DOHH2 (cell line): ENCODE measurements at regions not wholly inside any gene's neighbourhood (a gene's known extent, or its start where the extent isn't known, plus 50 kb on each side); places are given as distances from the start of the nearest gene placed in this dataset.

Experiments
- H3F3A ChIP-seq: fragments of 200-600 bp; sonication (generic), shearing (Covaris generic); 2 replicates; pipeline ENCODE4 v1.6.0; 2016; ENCODE audit warnings: antibody characterized with exemption, mild to moderate bottlenecking; ENCODE audit not compliant: control insufficient read depth, insufficient read depth
- H3K27ac ChIP-seq: fragments of 200-600 bp; sonication (generic); 2 replicates; pipeline ENCODE4 v1.5.1; 2014; ENCODE audit warnings: low read depth, mild to moderate bottlenecking, low read length, moderate library complexity
- H3K27me3 ChIP-seq: fragments of 200-600 bp; sonication (generic); 2 replicates; pipeline ENCODE4 v1.6.1; 2014; ENCODE audit warnings: mild to moderate bottlenecking, low read length, mixed read lengths; ENCODE audit not compliant: control insufficient read depth
- H3K36me3 ChIP-seq: fragments of 200-600 bp; sonication (generic); 2 replicates; pipeline ENCODE4 v1.6.1; 2014; ENCODE audit warnings: mild to moderate bottlenecking, low read length, moderate library complexity, mixed read lengths; ENCODE audit not compliant: control insufficient read depth
- H3K4me1 ChIP-seq: fragments of 200-600 bp; sonication (generic); 2 replicates; pipeline ENCODE4 v1.6.1; 2014; ENCODE audit warnings: mild to moderate bottlenecking, low read length, mixed read lengths; ENCODE audit not compliant: control insufficient read depth
- H3K4me2 ChIP-seq: fragments of 200-600 bp; sonication (generic); 2 replicates; pipeline ENCODE4 v1.6.0; 2014; ENCODE audit warnings: mild to moderate bottlenecking, low read length, moderate library complexity
- H3K4me3 ChIP-seq: fragments of 200-600 bp; sonication (generic); 2 replicates; pipeline ENCODE4 v1.5.1; 2014; ENCODE audit warnings: mild to moderate bottlenecking, low read length, mixed read lengths
- H3K79me2 ChIP-seq: fragments of 200-600 bp; sonication (generic); 2 replicates; pipeline ENCODE4 v1.6.1; 2014; ENCODE audit warnings: mild to moderate bottlenecking, low read length, mixed read lengths; ENCODE audit not compliant: control insufficient read depth
- H3K9me2 ChIP-seq: fragments of 200-600 bp; sonication (generic); replicated peaks from 2 replicates; pipeline ENCODE4 v1.6.1; 2014; ENCODE audit warnings: mild to moderate bottlenecking, low read length, mixed read lengths; ENCODE audit not compliant: control insufficient read depth
- H3K9me3 ChIP-seq: fragments of 200-600 bp; sonication (generic); 2 replicates; pipeline ENCODE4 v1.6.1; 2014; ENCODE audit warnings: antibody characterized with exemption, low read length, mixed read lengths; ENCODE audit not compliant: control insufficient read depth, insufficient read depth
- H4K20me1 ChIP-seq: fragments of 200-600 bp; sonication (generic); 2 replicates; pipeline ENCODE4 v1.6.0; 2014; ENCODE audit warnings: low read depth, mild to moderate bottlenecking, antibody characterized with exemption, low read length, moderate library complexity; ENCODE audit not compliant: control insufficient read depth, insufficient read depth
- EZH2phosphoT487 ChIP-seq: fragments of 200-600 bp; sonication (generic); IDR thresholded peaks from 2 replicates; pipeline ENCODE4 v1.6.1; 2017; ENCODE audit warnings: borderline replicate concordance, mild to moderate bottlenecking, antibody characterized with exemption, low read length, moderate library complexity, mixed read lengths
- TF ChIP-seq, protein P1 (sequence below): fragments of 200-600 bp; sonication (generic); IDR thresholded peaks from one replicate; pipeline ENCODE4 v1.5.1; 2014; ENCODE audit warnings: antibody characterized with exemption, mild to moderate bottlenecking, low read depth, low read length; ENCODE audit not compliant: poor library complexity, severe bottlenecking

DNA sequence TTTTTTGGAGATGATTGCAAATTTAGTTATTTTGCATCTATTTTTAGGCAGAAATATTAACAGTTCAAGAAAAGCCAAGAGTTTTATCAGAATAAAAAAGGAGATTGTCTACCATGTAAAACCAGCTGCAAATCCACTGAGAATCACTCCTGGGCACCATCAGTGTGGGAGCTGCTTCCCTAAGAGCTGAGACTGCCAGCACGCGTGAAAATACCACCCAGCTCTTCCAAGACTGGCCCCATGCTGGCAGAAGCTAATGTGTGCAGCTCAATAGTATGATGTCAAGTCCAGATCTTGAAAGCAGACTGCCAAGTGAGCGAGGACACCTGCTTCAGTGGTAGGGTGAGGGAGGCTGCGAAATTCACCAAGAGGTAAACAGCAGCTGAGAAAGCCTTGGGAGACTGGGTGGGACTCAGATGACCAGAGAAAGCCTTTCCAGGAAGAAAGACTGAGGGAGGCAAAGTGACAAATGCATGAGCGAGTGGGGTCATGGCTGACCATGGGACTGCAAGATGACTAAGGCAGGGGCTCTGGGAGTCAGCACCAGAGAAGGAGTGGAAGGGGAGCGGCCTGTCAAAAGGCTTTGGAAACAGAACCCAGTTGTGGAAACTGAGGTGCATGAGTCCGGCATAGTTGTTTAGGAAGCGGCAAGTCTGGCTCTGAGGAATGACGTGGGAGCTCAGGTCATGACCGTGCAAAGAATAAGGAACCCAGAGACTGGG, 200.9 kb downstream of the GADD45G start:
- H3K4me3 ChIP-seq: no peak overlapping the region
- H3K9me2 ChIP-seq: no peaks in the 10 kb centered on the region
- no peaks in the 10 kb centered on the region for H3K79me2 ChIP-seq
- TF ChIP-seq, protein P1, sequence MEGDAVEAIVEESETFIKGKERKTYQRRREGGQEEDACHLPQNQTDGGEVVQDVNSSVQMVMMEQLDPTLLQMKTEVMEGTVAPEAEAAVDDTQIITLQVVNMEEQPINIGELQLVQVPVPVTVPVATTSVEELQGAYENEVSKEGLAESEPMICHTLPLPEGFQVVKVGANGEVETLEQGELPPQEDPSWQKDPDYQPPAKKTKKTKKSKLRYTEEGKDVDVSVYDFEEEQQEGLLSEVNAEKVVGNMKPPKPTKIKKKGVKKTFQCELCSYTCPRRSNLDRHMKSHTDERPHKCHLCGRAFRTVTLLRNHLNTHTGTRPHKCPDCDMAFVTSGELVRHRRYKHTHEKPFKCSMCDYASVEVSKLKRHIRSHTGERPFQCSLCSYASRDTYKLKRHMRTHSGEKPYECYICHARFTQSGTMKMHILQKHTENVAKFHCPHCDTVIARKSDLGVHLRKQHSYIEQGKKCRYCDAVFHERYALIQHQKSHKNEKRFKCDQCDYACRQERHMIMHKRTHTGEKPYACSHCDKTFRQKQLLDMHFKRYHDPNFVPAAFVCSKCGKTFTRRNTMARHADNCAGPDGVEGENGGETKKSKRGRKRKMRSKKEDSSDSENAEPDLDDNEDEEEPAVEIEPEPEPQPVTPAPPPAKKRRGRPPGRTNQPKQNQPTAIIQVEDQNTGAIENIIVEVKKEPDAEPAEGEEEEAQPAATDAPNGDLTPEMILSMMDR: no peak
- TF ChIP-seq EZH2phosphoT487: no peak
- H3K27me3 ChIP-seq: no peaks in the 10 kb centered on the region
- H3K4me2 ChIP-seq: no peak overlapping the region
- no peaks in the 10 kb centered on the region for H3K9me3 ChIP-seq
- H3K27ac ChIP-seq: no peak overlapping the region
- H3K36me3 ChIP-seq: no peaks in the 10 kb centered on the region
- H3F3A ChIP-seq: no peaks in the 10 kb centered on the region
- no peaks in the 10 kb centered on the region for H3K4me1 ChIP-seq
- no peaks in the 10 kb centered on the region for H4K20me1 ChIP-seq

DNA sequence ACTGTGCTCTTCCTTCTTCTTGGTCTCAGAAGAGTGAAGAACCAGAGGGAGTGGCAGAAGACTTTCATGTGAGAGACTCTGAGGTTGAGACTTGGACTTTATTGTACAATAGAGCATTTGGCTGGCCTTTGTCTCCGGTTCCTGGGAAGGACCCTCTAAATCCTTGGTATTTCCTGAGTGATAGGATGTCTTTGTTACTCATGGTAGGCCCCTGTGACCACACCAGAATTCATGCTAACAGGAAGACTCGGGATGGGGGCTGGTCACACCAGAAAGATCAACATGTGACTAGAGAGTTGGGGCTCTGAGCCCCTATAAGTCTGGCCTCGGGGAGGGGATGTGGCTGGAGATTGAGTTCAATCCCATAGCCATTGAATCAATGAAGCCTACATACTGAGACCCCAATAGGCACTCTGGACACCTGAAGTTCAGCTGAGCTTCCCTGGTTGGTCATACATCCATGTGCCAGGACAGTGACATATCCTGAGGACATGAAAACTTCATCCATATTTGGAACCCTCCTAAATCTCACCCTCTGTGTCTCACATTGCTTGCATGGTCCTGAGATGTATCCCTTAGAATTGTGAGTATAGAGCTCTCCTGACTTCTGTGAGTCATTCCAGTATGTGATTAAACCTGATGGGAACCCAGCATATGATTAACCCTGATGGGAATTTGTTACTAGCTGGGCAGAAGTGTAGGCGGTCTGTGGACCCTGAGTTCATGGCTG, 201.7 kb downstream of the GADD45G start:
- Histone ChIP-seq H3K9me3 (no peaks in the 10 kb centered on the region), H4K20me1 (no peaks in the 10 kb centered on the region), H3K4me2 (no peak overlapping the region), H3K36me3 (no peaks in the 10 kb centered on the region), H3K27ac (no peak overlapping the region), H3K79me2 (no peaks in the 10 kb centered on the region), H3F3A (no peaks in the 10 kb centered on the region), H3K4me3 (no peak overlapping the region), H3K27me3 (no peaks in the 10 kb centered on the region), H3K9me2 (no peaks in the 10 kb centered on the region), H3K4me1 (no peaks in the 10 kb centered on the region)
- TF ChIP-seq EZH2phosphoT487: no peak
- TF ChIP-seq, protein P1: no peak

DNA sequence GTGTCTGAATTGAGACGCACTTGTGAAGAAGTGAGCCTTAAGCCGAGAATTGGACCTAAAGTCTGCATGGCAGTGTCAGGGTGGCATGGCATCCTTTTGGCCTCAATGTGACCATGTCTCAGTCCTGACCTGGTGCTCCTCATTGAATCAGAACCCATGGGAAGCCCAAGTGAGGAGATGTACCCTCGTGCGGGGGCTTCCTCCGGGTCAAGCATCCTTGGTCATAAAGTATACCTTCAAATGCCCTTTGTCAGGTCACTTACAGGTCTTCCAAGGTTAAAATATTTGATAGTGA, 202.2 kb downstream of the GADD45G start:
- H3K4me2 ChIP-seq: no peak overlapping the region

More for the DNA sequence above, 202.2 kb downstream of the GADD45G start:
- H4K20me1 ChIP-seq: no peaks in the 10 kb centered on the region
- TF ChIP-seq, protein P1: no peak
- TF ChIP-seq EZH2phosphoT487: no peak
- H3K4me1 ChIP-seq: no peaks in the 10 kb centered on the region
- no peaks in the 10 kb centered on the region for H3K9me3 ChIP-seq
- H3F3A ChIP-seq: no peaks in the 10 kb centered on the region
- H3K27me3 ChIP-seq: no peaks in the 10 kb centered on the region
- H3K36me3 ChIP-seq: no peaks in the 10 kb centered on the region
- no peak overlapping the region for H3K27ac ChIP-seq
- no peaks in the 10 kb centered on the region for H3K9me2 ChIP-seq
- H3K79me2 ChIP-seq: no peaks in the 10 kb centered on the region
- H3K4me3 ChIP-seq: no peak overlapping the region
